Forelimb muscle (tissue), 1 donor: ENCODE measurements at regions not wholly inside any gene's neighbourhood (a gene's known extent, or its start where the extent isn't known, plus 50 kb on each side); places are given as distances from the start of the nearest gene placed in this dataset.
"Not testable (repeated sequence)": the region's sequence is repeated elsewhere in the genome, so short reads cannot be mapped to it uniquely, and the experiment has no call there.

Experiments
- DNase-seq: peaks from one replicate; pipeline ENCODE4 v3.0.0-alpha.2; 2013; ENCODE audit warnings: low read depth

DNA sequence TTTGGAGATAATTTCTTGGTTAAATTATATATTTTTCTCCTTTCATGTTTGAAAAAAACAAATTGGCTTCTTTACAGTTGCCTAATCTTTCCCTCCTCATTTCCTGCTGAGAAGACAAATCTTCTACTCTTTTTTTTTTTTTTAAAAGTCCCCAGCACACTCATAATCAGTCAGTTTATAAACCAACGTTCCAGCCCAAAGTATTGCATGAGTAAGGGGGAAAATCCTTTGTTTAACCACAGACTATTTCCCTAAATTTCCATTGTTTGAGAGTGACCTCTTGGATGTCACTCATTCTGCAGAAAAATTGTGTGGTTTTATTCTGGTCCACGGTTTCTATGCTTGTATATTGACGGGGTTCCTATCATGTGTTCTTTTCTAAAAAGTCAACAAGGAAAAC is 55.1 kb upstream of the TLR4 start:
- no peak for DNase-seq

DNA sequence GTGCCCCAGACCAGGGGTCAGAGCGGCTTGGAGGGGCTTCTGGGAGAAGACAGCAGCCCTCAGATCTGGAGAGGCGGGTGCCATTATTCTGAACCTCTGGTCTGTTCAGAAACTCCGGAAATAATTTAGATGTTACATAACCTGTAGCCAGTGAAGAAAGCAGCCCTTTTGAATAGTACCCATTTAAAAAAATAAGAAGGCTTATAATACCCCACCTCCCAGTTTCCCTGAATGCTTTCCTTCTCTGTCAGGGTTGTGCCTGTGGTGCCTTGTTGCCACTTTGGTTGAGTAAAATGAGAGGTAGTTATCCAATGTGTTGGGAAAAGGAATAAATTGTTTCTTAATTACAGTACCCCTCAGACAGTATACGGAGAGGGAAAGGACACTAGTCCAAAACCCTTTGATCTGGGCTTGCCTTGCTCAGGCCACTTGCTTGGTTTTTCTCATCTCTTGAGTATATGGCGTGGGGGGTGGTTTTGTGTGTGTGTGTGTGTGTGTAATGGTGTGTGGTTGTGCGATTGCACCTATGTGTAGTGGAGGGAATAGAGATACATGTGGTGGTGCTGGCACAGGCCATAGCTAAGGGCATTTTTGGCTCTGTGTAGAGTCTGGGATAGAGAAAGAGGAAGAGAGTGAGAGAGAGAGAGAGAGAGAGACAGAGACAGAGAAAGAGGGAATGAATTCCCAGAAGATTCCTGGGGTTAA is 59.1 kb upstream of the TLR4 start:
- DNase-seq, result no peak

DNA sequence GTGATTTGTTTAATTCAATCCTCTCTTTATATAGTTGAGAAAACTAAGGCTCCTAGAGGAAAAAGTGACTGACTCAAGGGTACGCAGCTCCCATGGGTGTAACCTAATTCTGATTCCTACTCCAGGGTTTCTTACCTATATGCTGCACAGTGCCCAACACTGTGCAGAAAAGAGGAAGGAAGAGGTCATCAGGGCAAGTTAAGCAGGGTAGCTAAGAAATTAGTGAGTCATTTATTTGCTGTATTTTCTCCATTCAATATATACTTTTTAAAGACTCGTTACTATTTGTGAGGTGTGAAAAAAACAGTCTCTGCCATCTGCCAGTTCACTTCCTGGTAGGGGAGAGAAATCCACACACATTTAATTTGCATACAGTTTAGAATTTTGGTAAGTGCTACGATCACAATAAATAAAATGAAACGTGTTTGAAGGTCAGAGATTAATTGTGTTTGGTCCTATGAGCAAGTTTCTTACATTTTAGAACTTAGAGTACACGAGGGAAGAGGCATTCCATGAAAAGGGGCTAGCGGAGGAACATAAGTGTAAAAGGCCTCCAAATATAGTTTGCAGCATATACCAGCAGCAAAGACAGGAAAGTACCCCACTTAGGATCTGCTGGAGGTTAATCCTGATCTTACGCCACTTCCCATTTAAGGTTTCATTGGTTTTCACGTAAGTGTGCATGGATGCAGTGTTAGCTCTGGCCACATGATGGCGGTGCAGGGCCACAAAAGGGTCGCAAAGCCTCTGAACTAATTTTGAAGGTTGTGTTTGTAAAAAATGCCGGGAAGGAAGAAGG is 59.9 kb upstream of the TLR4 start:
- peak; percentile 28 for DNase-seq

DNA sequence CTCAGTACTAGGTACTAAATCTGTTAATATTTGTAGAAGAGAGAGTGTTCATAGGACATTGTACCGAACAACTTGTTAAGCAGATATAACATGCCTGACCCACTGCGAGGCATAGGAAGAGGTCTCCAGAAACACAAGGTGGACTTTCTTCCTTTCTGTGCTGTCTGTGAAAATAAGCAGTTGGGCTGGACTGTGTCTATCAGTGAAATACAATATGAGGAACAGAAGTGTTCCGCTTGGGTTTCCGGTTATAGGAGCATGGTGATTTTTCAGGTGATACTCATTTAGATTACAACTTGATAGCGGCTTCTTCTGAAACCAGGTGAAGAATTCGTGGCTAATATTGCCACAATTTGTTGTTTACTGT is 60.9 kb upstream of the TLR4 start:
- no peak for DNase-seq

DNA sequence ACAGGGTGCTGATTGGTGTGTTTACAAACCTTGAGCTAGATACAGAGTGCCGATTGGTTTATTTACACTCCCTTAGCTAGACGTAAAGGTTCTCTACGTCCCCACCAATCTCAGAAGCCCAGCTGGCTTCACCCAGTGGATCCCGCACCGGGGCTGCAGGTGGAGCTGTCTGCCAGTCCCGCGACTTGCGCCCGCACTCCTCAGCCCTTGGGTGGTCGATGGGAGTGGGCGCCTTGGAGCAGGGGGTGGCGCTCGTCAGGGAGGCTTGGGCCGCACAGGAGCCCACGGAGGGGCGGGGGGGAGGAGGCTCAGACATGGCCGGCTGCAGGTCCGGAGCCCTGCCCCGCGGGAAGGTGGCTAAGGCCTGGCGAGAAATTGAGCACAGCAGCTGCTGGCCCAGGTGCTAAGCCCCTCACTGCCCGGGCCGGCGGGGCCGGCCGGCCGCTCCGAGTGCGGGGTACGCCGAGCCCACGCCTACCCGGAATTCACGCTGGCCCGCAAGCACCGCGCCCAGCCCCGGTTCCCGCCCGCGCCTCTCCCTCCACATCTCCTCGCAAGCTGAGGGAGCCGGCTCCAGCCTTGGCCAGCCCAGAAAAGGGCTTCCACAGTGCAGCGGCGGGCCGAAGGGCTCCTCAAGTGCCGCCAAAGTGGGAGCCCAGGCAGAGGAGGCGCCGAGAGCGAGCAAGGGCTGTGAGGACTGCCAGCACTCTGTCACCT is 61.5 kb upstream of the TLR4 start:
- not testable (repeated sequence) for DNase-seq

DNA sequence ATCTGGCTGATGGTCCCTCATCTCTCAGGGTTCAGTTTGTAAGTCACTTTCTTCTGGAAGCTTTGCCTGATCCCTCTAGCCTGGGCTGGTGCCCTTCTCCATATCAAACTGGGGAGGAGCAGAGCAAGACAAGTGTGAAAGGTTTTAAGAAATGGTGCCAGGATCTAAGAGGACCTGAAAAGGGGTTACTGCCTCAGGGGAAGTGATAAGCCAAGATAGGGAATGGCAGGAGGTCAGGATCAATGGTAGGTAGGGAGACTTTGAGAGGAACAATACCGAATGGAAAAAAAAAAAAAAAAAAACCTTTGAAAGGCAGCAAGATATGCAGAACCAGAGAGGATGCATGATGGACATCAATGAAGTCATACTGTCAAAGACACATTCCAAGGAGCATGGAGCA is 67.5 kb upstream of the TLR4 start:
- DNase-seq, result no peak

DNA sequence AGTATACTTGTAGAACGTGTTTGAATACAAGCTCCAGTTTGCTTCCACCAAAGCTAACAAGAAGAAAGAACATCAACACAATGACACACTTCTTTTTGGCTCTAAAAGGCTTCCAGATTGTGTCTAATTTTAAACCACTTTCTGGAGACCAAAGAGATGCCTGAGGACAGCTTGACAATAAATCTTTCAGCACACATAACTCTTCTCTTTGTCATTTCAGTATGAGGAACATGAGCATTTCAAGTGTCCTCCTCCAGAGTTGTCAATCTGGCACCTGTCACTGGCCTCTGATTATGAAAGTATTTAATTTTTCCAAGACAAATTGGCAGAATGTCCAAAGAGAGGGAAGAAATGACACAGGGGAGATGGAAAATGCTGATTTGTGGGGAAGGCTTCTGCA is 79.0 kb upstream of the TLR4 start:
- DNase-seq, result no peak

DNA sequence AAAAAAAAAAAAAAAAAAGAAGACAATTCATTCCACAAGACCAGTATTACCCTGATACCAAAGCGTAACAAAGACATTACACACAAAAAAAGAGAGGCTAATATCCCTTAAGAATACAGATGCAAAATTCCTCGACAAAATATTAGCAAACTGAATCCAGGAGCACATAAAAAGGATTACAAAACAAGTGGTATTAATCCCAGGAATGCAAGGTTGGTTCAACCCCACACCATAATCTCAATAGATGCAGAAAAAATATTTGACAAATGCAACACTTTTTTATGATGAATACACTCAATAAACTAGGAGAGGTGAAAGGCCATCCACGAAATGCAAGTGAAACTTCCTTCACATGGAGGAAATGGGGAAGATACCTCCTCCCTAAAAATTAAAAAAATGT is 80.1 kb upstream of the TLR4 start:
- no peak for DNase-seq

DNA sequence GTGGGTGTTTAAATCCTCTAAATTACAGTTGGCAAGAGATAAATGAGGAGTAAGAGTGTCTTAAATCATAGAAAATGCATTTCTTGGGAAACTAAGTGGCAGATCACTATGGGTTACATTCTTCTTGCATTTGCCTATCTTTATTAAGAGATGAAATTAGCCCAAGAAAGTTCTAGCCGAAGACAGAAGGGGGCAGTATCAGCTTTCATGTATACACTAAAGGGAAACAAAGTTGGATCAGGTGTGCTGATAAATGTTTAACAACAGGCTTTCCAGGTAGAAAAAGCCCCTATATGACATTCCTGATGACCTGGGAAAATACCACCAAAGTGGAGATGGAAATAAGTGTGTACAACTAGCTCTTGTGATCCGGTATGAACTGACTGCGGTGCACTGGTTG is 81.9 kb upstream of the TLR4 start:
- DNase-seq, result no peak

DNA sequence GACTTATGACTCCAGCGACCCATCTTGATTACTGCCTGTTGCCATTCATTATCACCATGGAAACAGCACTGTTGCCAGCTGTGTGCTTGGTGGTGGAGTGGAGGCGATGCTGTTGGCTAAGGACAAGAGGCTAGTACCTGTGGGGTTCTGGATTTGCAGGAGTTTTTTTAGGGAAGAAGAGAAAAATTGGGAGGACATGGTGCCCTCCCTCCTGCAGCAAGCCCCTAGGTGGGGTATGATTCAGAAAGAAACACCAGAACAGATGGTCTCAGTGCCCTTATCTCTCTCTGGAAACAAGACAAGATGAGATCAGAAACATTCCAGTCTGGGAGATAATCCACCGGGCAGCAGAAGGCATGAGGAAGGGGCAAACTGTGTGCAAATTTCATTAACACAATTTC is 87.8 kb upstream of the TLR4 start:
- no peak for DNase-seq

DNA sequence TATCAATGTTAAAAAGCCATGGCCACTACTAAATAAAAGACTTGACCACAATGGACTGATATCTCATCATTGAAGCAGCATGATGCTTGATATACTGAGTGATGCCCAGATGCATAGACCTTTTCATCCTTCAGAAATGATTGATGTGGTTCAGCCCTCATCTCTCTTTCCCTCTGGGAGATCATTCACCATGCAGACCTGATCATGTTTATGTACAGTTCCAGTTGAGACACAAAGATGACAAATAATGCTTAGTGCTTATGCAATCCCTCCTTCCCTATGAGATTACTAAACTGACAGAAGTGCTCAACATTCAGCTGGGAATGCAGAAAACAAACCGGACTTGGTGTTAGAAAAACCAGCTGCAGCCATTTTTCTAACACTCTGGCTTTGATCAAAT is 91.9 kb upstream of the TLR4 start:
- no peak for DNase-seq

DNA sequence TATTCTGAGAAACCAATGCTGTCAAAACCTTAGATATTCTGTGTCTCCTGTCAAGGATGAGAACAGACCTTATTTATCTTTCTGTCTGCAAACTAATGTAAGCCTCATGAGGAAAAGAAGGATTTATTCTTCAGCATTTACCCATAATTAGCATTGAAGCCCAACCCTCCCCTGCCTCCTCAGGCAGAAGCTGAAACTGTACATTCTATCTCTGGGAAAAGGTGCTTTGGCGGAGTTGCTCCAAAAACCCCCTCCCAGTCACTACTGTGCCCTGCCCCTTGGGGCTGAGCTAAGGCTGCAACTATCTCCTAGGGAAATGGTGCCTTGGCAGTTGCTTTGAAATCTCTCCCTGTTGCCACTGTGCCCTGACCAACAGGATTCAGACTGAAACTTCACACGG is 106.2 kb upstream of the TLR4 start:
- no peak for DNase-seq

DNA sequence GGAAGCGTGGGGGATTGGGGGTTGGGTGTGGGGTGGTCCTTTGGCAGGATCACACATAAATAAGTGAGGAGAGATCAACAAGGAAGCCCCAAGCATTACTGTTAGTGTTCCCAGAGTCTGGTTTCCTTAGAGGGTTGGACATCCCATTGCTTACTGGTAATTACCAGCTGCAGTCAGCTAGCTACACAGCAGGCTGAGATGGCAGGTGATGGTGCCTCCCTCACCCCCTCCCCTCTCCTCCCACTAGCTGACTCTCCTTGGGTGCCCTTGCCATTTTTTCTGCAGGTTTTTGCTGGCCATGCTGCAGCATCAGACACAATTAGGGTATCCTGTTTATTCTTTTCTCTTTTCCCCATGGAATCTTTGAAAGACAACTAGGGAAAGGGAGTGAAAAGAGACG is 107.5 kb upstream of the TLR4 start:
- DNase-seq, result no peak

DNA sequence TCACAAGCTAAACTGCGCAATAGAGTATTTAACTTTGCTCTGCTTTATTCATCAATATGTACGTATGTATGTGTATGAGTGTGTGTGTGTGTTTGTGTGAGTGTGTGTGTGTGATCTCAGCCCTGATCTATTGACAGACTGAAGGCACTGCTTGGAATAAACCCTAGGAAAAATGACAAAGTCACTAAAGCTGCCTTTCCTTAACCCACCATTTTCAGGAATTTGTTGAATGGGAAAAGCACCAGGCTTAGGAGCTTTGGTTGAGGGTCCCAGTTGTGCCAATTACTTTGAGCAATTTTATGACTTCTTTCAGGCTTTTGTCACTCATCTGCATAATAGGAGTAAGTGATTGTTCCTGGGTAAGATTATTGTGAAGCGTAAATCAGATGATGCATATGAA is 108.6 kb upstream of the TLR4 start:
- DNase-seq, result no peak

DNA sequence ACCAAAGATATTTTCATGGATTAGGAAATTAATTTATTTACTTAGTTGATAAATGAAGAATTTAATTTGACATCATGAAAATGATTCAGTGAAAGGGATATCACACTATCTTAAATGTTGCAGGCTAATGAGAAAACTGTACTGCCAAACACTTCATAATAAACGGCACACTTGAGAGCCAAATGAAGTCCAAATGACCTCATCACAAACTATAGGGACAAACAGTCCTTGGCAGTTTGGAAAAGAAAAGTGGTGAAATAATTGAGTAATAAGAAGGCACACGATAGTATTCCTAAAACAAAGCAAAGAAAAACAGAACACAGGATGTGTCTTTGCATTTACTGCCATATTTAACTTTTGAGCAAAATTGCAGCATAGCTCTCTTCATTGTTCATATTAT is 116.9 kb upstream of the TLR4 start:
- no peak for DNase-seq

DNA sequence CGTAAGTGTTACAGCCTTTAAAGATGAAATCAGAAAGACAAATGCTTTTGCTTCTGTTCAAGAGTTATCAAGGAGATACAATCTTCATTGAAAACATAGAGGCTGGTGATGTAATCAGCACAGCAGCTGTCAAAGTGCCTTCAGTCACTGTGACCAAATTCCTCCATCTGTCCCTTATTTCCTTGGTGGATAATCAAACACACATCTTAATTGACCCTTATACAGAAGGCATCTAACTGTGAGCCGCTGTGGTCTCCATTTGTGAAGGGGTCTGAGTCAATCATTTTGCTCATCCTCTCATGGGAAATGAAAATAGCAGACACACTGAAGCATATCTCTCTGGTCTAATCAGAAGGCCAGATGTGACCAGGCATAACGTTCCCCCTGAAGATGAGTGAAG is 130.1 kb upstream of the TLR4 start:
- no peak for DNase-seq

DNA sequence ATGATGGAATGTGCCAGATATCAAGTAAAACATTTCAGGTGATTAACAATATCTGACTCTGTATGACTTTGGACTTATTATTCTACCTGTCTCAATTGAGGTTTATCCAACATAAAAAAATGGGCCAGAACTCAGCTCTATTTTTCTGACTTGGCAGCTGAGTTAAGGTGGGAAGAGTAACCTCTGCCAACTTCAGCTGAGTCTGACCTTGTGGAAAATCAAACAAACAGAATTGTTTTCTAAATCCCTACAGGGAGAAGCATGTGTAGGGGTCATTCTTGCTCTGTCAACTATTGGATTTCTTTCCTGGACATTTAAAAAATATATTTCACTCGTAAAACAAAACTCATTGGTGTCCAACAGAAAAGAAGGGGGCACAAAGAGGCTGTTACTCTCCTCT is 139.4 kb upstream of the TLR4 start:
- DNase-seq, result no peak

DNA sequence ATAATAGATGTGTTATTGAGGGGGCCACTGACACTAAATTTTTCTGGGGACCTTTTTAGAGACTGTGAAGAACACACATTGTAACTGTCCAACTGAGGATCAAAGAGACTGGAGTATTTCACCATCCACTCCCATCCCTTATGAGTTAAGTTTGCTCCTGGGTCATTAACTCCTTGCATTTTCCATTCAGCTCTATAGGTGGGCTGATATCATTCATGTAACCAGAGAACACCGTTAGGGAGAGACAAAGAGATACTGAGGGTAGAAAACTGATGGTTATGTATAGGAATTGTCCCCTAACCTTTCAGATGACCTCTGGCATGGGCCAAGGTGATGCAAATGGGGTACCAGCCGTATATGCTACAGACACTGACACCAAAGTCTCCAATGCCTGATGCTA is 142.4 kb upstream of the TLR4 start:
- DNase-seq, result no peak

DNA sequence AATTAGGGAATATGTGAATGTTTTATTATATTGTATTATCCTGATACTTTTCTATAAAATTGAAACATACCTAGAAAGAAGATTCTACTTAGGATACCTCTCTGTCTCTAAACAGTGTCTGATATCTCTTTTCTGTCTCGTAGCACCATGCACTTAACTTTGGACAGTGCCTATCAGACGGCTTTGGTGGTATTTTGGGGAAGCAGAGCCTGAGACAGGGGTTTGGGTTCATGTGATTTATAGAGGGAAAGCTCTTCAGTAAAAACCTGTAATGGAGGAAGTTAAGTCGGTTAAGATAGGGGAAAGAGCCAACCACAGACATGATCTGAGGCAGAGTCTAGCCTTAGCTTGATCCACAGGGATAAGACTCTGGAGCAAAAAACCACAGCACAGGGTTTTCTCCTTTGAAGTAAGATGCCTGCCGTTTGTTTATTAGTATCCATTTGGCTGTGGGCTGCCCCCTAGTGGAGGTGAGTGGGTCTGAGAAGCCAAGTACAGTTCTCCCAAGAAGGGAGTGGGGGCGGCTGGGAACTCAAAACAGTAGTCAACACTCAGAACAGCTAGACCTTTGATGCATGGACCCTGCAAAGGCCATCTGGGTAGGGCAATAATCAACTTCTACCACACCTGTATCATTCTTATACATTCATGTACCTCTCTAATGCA is 141.2 kb upstream of the ASTN2 start:
- no peak for DNase-seq

DNA sequence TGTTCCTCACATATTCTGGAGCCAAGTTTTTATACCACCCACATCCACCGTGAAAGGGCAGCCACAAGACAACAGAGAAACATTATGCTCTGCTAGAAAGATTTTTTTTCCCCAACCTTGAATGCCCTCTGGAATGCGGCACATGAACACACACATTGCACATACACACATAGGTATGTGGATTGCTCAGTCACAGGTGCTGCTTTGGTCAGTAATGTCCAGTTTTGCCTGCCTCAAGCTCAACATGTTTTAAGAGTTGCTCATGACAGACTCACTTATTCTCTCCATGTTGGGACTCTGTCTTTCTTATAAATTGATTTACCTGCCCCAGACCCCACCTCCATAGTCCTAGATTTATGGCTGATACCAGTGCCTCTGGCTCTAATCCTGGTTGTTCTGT is 138.0 kb upstream of the ASTN2 start:
- DNase-seq, result no peak

DNA sequence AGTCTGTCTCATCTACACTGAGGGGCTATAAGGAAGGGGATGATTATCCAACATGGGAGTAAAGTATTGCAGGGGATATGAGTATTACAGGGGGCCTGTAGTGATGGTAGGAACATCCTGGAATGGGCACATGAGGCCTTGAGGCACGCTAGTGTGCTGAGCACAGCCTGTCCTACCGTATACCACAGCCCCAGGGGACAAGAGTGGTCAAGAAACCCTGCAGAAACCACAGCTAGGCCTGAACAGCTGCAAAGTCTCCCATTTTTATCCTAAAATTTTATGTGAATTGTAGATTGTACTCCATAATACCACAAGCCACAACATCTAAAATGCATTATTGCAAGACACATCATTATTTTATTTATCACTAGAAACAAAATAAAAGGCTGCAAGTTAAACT is 136.3 kb upstream of the ASTN2 start:
- DNase-seq, result no peak

DNA sequence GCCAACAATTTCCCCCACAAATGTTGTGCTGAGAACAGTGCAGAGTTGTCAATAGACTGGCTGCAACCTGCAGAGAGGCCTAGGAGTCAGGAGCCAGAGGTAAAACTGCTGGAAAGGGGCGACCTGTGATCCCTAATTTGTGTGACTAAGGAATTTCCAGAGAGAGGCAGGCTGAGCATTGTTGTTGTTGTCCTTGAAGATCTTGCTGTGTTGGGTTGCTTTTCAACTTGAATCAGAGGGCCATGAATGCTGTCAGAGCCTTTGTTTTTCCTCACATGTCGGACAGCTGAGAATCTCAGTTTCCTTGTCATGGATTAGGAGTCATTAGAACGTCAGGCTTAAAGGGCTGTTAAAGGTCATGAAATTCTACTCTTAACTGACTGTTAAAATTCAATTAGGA is 134.6 kb upstream of the ASTN2 start:
- DNase-seq, result no peak

DNA sequence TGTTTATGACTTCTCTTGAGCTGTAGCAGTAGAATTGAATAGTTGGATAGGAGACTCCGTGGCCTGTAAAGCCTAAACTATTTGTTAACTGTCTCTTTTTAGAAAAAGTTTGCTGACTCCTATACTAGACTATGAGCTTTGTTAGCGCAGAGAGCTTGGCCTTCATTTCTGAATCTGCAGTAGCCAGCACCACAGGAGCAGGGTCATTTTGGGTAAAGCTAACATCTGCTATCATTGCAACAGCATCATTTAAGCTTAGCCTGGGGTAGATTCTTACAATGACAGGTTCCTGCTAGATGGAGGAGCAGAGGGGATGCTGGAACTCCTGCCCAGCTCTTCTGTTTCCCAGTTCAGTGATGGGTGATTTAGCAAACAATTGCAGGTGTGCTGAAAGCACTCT is 133.7 kb upstream of the ASTN2 start:
- DNase-seq, result no peak
